Body of pancreas (tissue), 4 donors: ENCODE measurements at regions not wholly inside any gene's neighbourhood (a gene's known extent, or its start where the extent isn't known, plus 50 kb on each side); places are given as distances from the start of the nearest gene placed in this dataset.

Source experiments
- ATAC-seq: fragments of 150-250 bp; one replicate; pipeline ENCODE4 v1.9.1; 2016
- DNase-seq, 4 donors: peaks; one replicate each; pipeline ENCODE4 v3.0.0-alpha.2; 2019
- H3K27ac ChIP-seq, 4 donors: fragments of 200-600 bp; sonication (generic); 1 replicate in 3 of 4; 2 replicates in 1 of 4; pipeline versions ENCODE4 v1.5.1 to v1.6.1; 2016 to 2019; ENCODE audit warnings: mild to moderate bottlenecking in 1 of 4, mixed read lengths in 1 of 4, moderate library complexity in 1 of 4
- H3K27me3 ChIP-seq, 2 donors: fragments of 200-600 bp; sonication (generic); one replicate each; pipeline ENCODE4 v1.6.0; 2016; ENCODE audit warnings: mild to moderate bottlenecking in 1 of 2
- H3K36me3 ChIP-seq, 2 donors: fragments of 200-600 bp; sonication (generic); replicated peaks in 1 of 2; 2 replicates each; pipeline ENCODE4 v1.5.1; 2016; ENCODE audit warnings: low read depth in 2 of 2; ENCODE audit not compliant: insufficient read depth in 1 of 2
- H3K4me1 ChIP-seq: fragments of 200-600 bp; sonication (generic); one replicate; pipeline ENCODE4 v1.6.0; 2016
- H3K4me3 ChIP-seq, 2 donors: fragments of 200-600 bp; sonication (generic); 1 replicate in 1 of 2; 2 replicates in 1 of 2; pipeline ENCODE4 v1.5.1; 2016 to 2019
- H3K9me3 ChIP-seq, 3 donors: fragments of 200-600 bp; sonication (generic); 1 replicate in 2 of 3; 2 replicates in 1 of 3; pipeline ENCODE4 v1.5.1; 2016
- CTCF ChIP-seq, 7 experiments: fragments of 450-650 bp in 4 of 7; fragments of 200-600 bp in 3 of 7; sonication (generic) in 3 of 7; IDR thresholded peaks; one replicate each; pipeline ENCODE4 v1.5.1; 2016 to 2019; ENCODE audit warnings: antibody characterized with exemption in 7 of 7
- POLR2A ChIP-seq, 3 donors: fragments of 450-650 bp; IDR thresholded peaks; one replicate each; pipeline ENCODE4 v1.6.1; 2016; ENCODE audit warnings: antibody characterized with exemption in 3 of 3, mild to moderate bottlenecking in 2 of 3
- WGBS, 2 donors: methylation state at CpG; one replicate each; pipeline ENCODE4 v1.1.5; 2017; 5-methylcytosine and 5-hydroxymethylcytosine counted together
- intact Hi-C: fragments of 100-400 bp; cut with DNase I; formaldehyde crosslinking; loops from one replicate; pipeline ENCODE4 v1.15.1; 2023

DNA sequence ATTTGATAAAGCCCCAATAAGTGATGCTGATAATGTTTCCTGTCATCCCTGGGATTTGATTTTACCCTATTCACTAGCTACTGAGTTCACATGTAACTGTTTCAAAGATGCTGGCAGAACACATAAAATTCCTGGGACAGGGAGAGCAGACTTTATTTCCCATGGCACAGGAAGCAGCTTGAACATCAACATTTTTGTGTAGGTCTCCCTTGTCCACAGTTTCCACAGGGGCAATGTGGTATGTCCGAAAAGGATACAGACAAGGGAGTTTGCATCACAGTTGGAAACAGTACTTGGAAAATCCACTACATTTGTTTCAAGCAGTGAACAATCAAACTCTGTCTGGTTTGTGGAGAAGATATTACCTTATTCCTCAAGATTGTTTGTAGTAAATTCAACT is 129.2 kb upstream of the KLHL4 start:
- H3K27ac ChIP-seq: no peak overlapping the region
- H3K9me3 ChIP-seq: no peaks in the 10 kb centered on the region
- H3K36me3 ChIP-seq: no peaks in the 10 kb centered on the region
- DNase-seq: no peak
- intact Hi-C loops: no loop called here
- no peak for TF ChIP-seq CTCF (IDR thresholded peaks at IDR 0.05)
- no peak for TF ChIP-seq POLR2A (IDR thresholded peaks at IDR 0.05)
- H3K4me3 ChIP-seq: no peak overlapping the region
- H3K27me3 ChIP-seq: no peaks in the 10 kb centered on the region
- WGBS, 2 donors: 50 to 55% methylated on average over 1 of the region's 1 CpG
- no peaks in the 10 kb centered on the region for H3K4me1 ChIP-seq
- no peak for ATAC-seq

- Histone ChIP-seq H3K9me3 (no peaks in the 10 kb centered on the region), H3K4me3 (no peak overlapping the region), H3K4me1 (no peaks in the 10 kb centered on the region), H3K27ac (no peak overlapping the region), H3K27me3 (no peaks in the 10 kb centered on the region), H3K36me3 (no peaks in the 10 kb centered on the region)
- DNase-seq (no peak), ATAC-seq (no peak)
- TF ChIP-seq CTCF (IDR thresholded peaks at IDR 0.05) (no peak), POLR2A (IDR thresholded peaks at IDR 0.05) (no peak)
- intact Hi-C loops: no loop called here
- WGBS, 2 donors: 32 to 35% methylated on average over 1 of the region's 1 CpG
These were observed 125.9 kb upstream of the KLHL4 start for GRCh38 chrX:87391742-87392141.

GRCh38 chrX:87392369-87392768 is 125.2 kb upstream of the KLHL4 start:
- H3K4me3 ChIP-seq: no peak overlapping the region
- ATAC-seq: no peak
- no peaks in the 10 kb centered on the region for H3K36me3 ChIP-seq
- DNase-seq: no peak
- intact Hi-C loops: no loop called here
- H3K4me1 ChIP-seq: no peaks in the 10 kb centered on the region
- H3K9me3 ChIP-seq: no peaks in the 10 kb centered on the region
- 13 to 25% methylated on average over 2 of the region's 2 CpGs for WGBS, 2 donors
- TF ChIP-seq POLR2A (IDR thresholded peaks at IDR 0.05) (no peak), CTCF (IDR thresholded peaks at IDR 0.05) (no peak)
- no peak overlapping the region for H3K27ac ChIP-seq
- no peaks in the 10 kb centered on the region for H3K27me3 ChIP-seq

- H3K27ac ChIP-seq: no peak overlapping the region
- ATAC-seq: no peak
- TF ChIP-seq POLR2A (IDR thresholded peaks at IDR 0.05): no peak
- no peak for TF ChIP-seq CTCF (IDR thresholded peaks at IDR 0.05)
- no peaks in the 10 kb centered on the region for H3K4me1 ChIP-seq
- no peaks in the 10 kb centered on the region for H3K27me3 ChIP-seq
- intact Hi-C loops: no loop called here
- H3K36me3 ChIP-seq: no peaks in the 10 kb centered on the region
- no peaks in the 10 kb centered on the region for H3K9me3 ChIP-seq
- no peak for DNase-seq
- WGBS, 2 donors: 44 to 50% methylated on average over 2 of the region's 2 CpGs
- H3K4me3 ChIP-seq: no peak overlapping the region
These were observed 120.3 kb upstream of the KLHL4 start for GRCh38 chrX:87397103-87397886.

DNA sequence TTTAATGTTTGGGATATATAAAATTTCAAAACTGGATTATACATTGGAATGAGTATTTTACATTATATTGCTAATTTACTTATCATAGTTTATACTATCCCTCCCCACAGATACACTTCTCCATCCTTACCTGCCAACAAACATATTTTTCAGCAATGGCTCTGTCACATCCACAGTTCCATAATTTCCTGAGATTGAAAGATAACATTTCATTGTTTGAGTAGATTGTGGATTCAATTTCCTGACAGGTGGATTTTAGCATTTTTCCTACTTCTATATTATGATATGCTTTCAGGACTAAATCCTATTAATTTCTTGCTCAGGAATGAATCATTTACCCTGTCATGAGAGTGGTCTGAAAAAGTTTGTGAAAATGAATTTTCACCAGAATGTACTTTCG is 115.3 kb upstream of the KLHL4 start:
- no peaks in the 10 kb centered on the region for H3K4me1 ChIP-seq
- no peak for DNase-seq
- intact Hi-C loops: no loop called here
- H3K27ac ChIP-seq: no peak overlapping the region
- no peak for TF ChIP-seq CTCF (IDR thresholded peaks at IDR 0.05)
- TF ChIP-seq POLR2A (IDR thresholded peaks at IDR 0.05): no peak
- no peaks in the 10 kb centered on the region for H3K27me3 ChIP-seq
- ATAC-seq: no peak
- H3K9me3 ChIP-seq: no peaks in the 10 kb centered on the region
- WGBS, 2 donors: 33 to 50% methylated on average over 1 of the region's 1 CpG
- H3K4me3 ChIP-seq: no peak overlapping the region
- no peaks in the 10 kb centered on the region for H3K36me3 ChIP-seq
